B cell (primary cell): ENCODE measurements at regions not wholly inside any gene's neighbourhood (a gene's known extent, or its start where the extent isn't known, plus 50 kb on each side); places are given as distances from the start of the nearest gene placed in this dataset.
"Not testable (repeated sequence)": the region's sequence is repeated elsewhere in the genome, so short reads cannot be mapped to it uniquely, and the experiment has no call there.

ENCODE experiments used
- ATAC-seq: fragments of 200-7000 bp; cut with Tn5 transposase; one replicate; pipeline ENCODE4 v1.10.0; 2021; ENCODE audit warnings: low read depth, mild to moderate bottlenecking, moderate number of reproducible peaks, moderate library complexity
- CTCF ChIA-PET: fragments of 350-600 bp; sonication (Branson Sonifier 250); formaldehyde crosslinking; loops from one replicate; lab custom pipeline; 2021; ENCODE audit warnings: antibody characterized with exemption, inconsistent platforms; lab: Charles Lee
- POLR2A ChIA-PET: fragments of 350-600 bp; sonication (Branson Sonifier 250); formaldehyde crosslinking; loops from one replicate; lab custom pipeline; 2021; ENCODE audit warnings: antibody characterized with exemption; lab: Charles Lee
- DNase-seq: peaks from one replicate; pipeline ENCODE4 v3.0.0; 2013
- H2AFZ ChIP-seq: 2 replicates; pipeline ENCODE4 v1.6.1; 2012; ENCODE audit warnings: mild to moderate bottlenecking, low read depth, low read length; ENCODE audit not compliant: insufficient read depth, poor library complexity, severe bottlenecking
- H3K27ac ChIP-seq, 2 donors: 1 replicate in 1 of 2; 2 replicates in 1 of 2; pipeline ENCODE4 v1.5.1; 2012 to 2013; ENCODE audit warnings: low read length in 2 of 2, mild to moderate bottlenecking in 2 of 2, moderate library complexity in 1 of 2
- H3K27me3 ChIP-seq, 4 experiments: fragments of 200-600 bp in 1 of 4; sonication (generic) in 1 of 4; replicated peaks in 1 of 4; 1 replicate in 2 of 4; 2 replicates in 2 of 4; pipeline versions ENCODE4 v1.6.1 to v1.7.0; 2013 to 2016; ENCODE audit warnings: low read length in 3 of 4, mild to moderate bottlenecking in 2 of 4, mixed read lengths in 1 of 4, moderate library complexity in 1 of 4; ENCODE audit not compliant: insufficient read depth in 4 of 4, control insufficient read depth in 3 of 4; ENCODE audit errors: control extremely low read depth in 1 of 4
- H3K36me3 ChIP-seq, 2 experiments: replicated peaks in 1 of 2; 1 replicate in 1 of 2; 2 replicates in 1 of 2; pipeline versions ENCODE4 v1.6.1 to v1.7.1; 2013; ENCODE audit warnings: low read length in 1 of 2; ENCODE audit not compliant: insufficient read depth in 2 of 2, control insufficient read depth in 1 of 2; ENCODE audit errors: control extremely low read depth in 1 of 2, extremely low read depth in 1 of 2
- H3K4me1 ChIP-seq, 2 donors: fragments of 200-600 bp in 1 of 2; sonication (generic) in 1 of 2; 1 replicate in 1 of 2; 2 replicates in 1 of 2; pipeline versions ENCODE4 v1.5.1 to v1.6.1; 2013 to 2017; ENCODE audit warnings: low read length in 2 of 2; ENCODE audit not compliant: control insufficient read depth in 2 of 2, insufficient read depth in 2 of 2
- H3K4me2 ChIP-seq: replicated peaks from 2 replicates; pipeline ENCODE3; 2012; ENCODE audit warnings: mild to moderate bottlenecking, low read depth, low read length; ENCODE audit not compliant: poor library complexity, severe bottlenecking
- H3K4me3 ChIP-seq, 5 experiments: fragments of 200-600 bp in 1 of 5; sonication (generic) in 1 of 5; 1 replicate in 3 of 5; 2 replicates in 2 of 5; pipeline versions ENCODE4 v1.5.1 to v1.7.0; 2011 to 2016; ENCODE audit warnings: low read length in 4 of 5, mild to moderate bottlenecking in 4 of 5, low read depth in 2 of 5, control low read depth in 1 of 5, moderate library complexity in 1 of 5; ENCODE audit not compliant: insufficient read depth in 1 of 5; ENCODE audit errors: control extremely low read depth in 1 of 5, extremely low read depth in 1 of 5
- H3K79me2 ChIP-seq: fragments of 200-600 bp; sonication (generic); one replicate; pipeline ENCODE4 v1.6.0; 2016; ENCODE audit warnings: low read length; ENCODE audit not compliant: control insufficient read depth, insufficient read depth
- H3K9ac ChIP-seq: fragments of 200-600 bp; sonication (generic); 2 replicates; pipeline ENCODE4 v1.6.1; 2017; ENCODE audit warnings: mild to moderate bottlenecking, low read length, moderate library complexity
- H3K9me3 ChIP-seq, 3 donors: one replicate each; pipeline versions ENCODE4 v1.6.1 to v1.7.1; 2013; ENCODE audit warnings: low read length in 2 of 3; ENCODE audit not compliant: control insufficient read depth in 2 of 3, insufficient read depth in 1 of 3; ENCODE audit errors: control extremely low read depth in 1 of 3
- H4K20me1 ChIP-seq: 2 replicates; pipeline ENCODE4 v1.6.0; 2012; ENCODE audit warnings: mild to moderate bottlenecking, low read length; ENCODE audit not compliant: insufficient read depth, control insufficient read depth, poor library complexity, severe bottlenecking
- H3K27ac Mint-ChIP-seq: one replicate; pipeline ENCODE4 v1.8.0; 2021; ENCODE audit warnings: mixed read lengths
- H3K27me3 Mint-ChIP-seq: one replicate; pipeline ENCODE4 v1.8.0; 2021; ENCODE audit warnings: mixed read lengths
- H3K4me1 Mint-ChIP-seq: one replicate; pipeline ENCODE4 v1.8.0; 2021; ENCODE audit warnings: mixed read lengths
- H3K4me3 Mint-ChIP-seq: one replicate; pipeline ENCODE4 v1.8.0; 2021; ENCODE audit warnings: mixed read lengths
- H3K9me3 Mint-ChIP-seq: one replicate; pipeline ENCODE4 v1.8.0; 2022; ENCODE audit warnings: mixed read lengths; ENCODE audit not compliant: insufficient read depth
- CTCF ChIP-seq: fragments of 200-600 bp; IDR thresholded peaks from one replicate; pipeline ENCODE4 v1.8.0; 2022; ENCODE audit warnings: antibody characterized with exemption, mild to moderate bottlenecking
- EZH2 ChIP-seq: IDR thresholded peaks from 2 replicates; pipeline ENCODE4 v1.6.1; 2012; ENCODE audit warnings: borderline replicate concordance, low read depth, mild to moderate bottlenecking, moderate library complexity, low read length; ENCODE audit not compliant: insufficient read depth, poor library complexity, severe bottlenecking
- WGBS: methylation state at CpG from one replicate; pipeline ENCODE4 v1.1.5; 2013; ENCODE audit warnings: missing lambda C conversion rate; ENCODE audit not compliant: insufficient coverage; 5-methylcytosine and 5-hydroxymethylcytosine counted together
- intact Hi-C: fragments of 100-400 bp; cut with micrococcal nuclease; formaldehyde crosslinking; loops from one replicate; pipeline ENCODE4 v1.10.0; 2022

- no peak for ATAC-seq
- no peak overlapping the region for H3K9ac ChIP-seq
- H3K4me1 ChIP-seq: no peaks in the 10 kb centered on the region
- no peak overlapping the region for H3K4me3 ChIP-seq
- no peaks in the 10 kb centered on the region for H3K79me2 ChIP-seq
- H3K4me3 Mint-ChIP-seq: no peak overlapping the region
- peaks cover 7% of the 10 kb centered on the region for H3K4me1 Mint-ChIP-seq
- H3K4me2 ChIP-seq: no peak overlapping the region
- H3K27ac Mint-ChIP-seq: no peak overlapping the region
- DNase-seq: no peak
- TF ChIP-seq CTCF (no peak), EZH2 (no peak)
- H3K36me3 ChIP-seq: no peaks in the 10 kb centered on the region
- WGBS: no CpG with 5 or more reads among the region's 1 CpG
- intact Hi-C loops: no loop called here
- H3K9me3 Mint-ChIP-seq: peaks cover 4% of the 10 kb centered on the region
- CTCF ChIA-PET: interaction anchor here (1.1 kb wide), 1 partner anchor 31 kb away, joined by 3 read pairs; no protein-coding TSS in a partner anchor
- no peak overlapping the region for H2AFZ ChIP-seq
- H3K9me3 ChIP-seq: peaks cover 0 to 9% (median 2%) of the 10 kb centered on the region in 3 donors
- H3K27me3 Mint-ChIP-seq: peaks cover 12% of the 10 kb centered on the region
- no peaks in the 10 kb centered on the region for H3K27me3 ChIP-seq
- POLR2A ChIA-PET: no interaction called here
- H3K27ac ChIP-seq: no peak overlapping the region
- H4K20me1 ChIP-seq: no peaks in the 10 kb centered on the region
Observed at GRCh38 chr12:46990211-46990610, 89.2 kb upstream of the PCED1B start.

- H3K27ac Mint-ChIP-seq, H3K9me3 ChIP-seq, H3K9ac ChIP-seq, H3K79me2 ChIP-seq, H3K4me2 ChIP-seq, H3K4me1 ChIP-seq, H3K27ac ChIP-seq, POLR2A ChIA-PET, H2AFZ ChIP-seq, ATAC-seq, intact Hi-C loops, H3K36me3 ChIP-seq, H4K20me1 ChIP-seq, H3K4me3 ChIP-seq, H3K4me1 Mint-ChIP-seq, CTCF ChIA-PET, H3K27me3 ChIP-seq, H3K4me3 Mint-ChIP-seq, DNase-seq, H3K9me3 Mint-ChIP-seq: not testable (repeated sequence)
- WGBS: 71% methylated on average over 3 of the region's 6 CpGs
- H3K27me3 Mint-ChIP-seq: peaks cover 12% of the 10 kb centered on the region
Observed at GRCh38 chr12:46992051-46992450, 87.4 kb upstream of the PCED1B start.
